ENCODE measurements at regions not wholly inside any gene's neighbourhood (a gene's known extent, or its start where the extent isn't known, plus 50 kb on each side); places are given as distances from the start of the nearest gene placed in this dataset.

DNA sequence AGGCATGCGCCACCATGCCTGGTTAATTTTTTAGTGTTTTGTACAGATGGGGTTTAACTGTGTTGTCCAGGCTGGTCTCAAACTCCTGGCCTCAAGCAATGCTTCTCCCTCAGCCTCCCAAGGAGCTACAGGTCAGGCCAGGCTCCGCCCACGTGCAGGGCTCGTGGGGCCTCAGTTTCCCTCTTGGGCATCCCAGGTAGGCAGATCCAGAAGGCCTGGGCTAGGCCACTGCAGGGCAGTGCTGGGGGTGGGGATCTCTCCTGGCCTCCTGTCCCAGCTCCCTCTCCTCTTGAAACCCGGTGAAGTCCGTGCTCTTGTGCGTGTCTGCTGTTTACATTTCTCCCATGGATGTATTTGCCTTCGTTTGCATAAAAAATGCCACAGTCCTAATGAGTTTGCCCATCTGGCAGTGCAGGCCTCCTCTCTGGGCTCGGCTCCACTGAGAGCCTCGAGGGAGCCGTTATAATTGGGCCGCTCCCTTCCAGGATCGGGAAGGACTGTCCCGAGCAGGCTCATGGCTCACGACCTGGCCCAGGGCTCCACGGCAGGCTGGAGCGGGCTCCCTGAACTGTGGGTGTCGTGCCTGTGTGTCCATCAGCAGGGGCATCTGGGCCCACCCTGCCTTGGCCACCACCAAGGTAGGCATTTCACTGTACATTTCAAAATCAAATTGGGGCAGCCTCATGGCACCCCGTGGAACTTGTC is 52.6 kb upstream of the RUFY1 start:
- Mint-ChIP-seq H3K9me3 (no peaks in the 10 kb centered on the region), H3K27ac (ENCODE audit: low read depth) (no peak overlapping the region), H3K4me3 (no peak overlapping the region), H3K36me3 (ENCODE audit: insufficient read depth) (peaks cover 2% of the 10 kb centered on the region), H3K4me1 (no peaks in the 10 kb centered on the region), H3K27me3 (peaks cover 31% of the 10 kb centered on the region)
- ATAC-seq (replicated peaks; ENCODE audit: extremely low read depth, poor library complexity, severe bottlenecking), result no peak
- DNase-seq (ENCODE audit: low spot score in 2 of 2), result no peak

DNA sequence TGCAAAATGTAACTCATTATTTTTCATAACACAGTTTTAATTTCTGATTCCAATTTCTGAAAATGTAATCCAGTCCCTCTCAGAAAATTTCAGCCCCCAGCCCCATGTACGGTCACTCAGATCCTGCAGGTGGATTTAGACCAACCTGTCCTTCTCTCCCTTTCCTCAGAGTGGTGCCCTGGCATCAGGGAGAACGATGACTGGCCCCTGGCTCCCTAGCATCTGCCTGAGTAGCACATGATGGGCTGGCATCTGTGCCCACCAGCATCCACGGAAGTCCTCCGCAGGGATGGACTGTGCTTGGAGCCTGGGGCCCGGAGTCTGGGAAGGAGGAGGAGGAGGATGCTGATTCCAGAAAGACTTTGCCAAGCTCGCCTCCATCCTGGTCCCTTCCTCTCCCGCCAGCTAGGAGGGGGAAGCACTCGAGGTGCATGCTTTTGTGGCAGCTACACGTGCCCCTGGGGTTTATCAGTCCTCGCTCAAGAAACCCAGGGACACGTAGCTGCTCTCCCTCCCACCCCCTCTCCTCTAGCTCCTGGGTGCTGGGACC is 54.4 kb upstream of the RUFY1 start:
- H3K27ac Mint-ChIP-seq (ENCODE audit: low read depth), result no peak overlapping the region
- peaks cover 2% of the 10 kb centered on the region for H3K36me3 Mint-ChIP-seq (ENCODE audit: insufficient read depth)
- H3K4me3 Mint-ChIP-seq, result no peak overlapping the region
- no peaks in the 10 kb centered on the region for H3K9me3 Mint-ChIP-seq
- H3K4me1 Mint-ChIP-seq, result no peaks in the 10 kb centered on the region
- peaks cover 39% of the 10 kb centered on the region for H3K27me3 Mint-ChIP-seq
- no peak for ATAC-seq (replicated peaks; ENCODE audit: extremely low read depth, poor library complexity, severe bottlenecking)
- DNase-seq (ENCODE audit: low spot score in 2 of 2), result no peak

DNA sequence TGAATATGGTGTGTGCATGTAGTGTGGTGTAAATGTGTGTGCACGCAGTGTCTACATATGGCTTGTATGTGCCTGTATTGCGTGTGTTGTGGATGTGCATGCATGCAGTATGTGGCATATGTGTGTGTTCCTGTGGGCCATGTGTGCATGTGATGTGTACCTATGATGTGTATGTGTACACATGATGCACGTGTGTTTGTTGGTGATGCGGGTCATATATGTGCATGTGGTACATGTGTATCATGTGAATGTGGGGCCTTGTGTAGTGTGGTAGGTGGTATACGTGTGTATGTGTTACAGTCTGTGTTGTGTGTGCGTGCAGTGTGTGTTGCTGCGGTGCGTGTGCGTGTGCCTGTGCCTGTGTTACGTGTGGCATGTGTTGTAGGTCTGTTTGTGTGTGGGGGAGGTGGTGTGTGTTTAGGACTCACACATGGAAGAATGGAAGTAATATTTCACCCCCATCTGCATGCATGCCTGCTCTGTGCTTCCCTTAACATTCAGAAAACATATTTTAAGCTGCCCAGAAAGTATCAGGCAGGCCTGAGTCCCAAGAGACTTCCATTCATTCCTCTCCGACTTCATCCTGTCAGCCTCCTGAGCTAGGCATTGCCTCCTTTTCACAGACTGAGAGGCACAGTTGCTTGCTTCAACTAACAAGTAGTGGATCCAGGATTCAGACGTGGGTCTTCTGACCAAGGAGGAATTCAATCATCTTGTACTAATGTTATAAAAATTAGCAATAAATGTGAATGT is 55.4 kb upstream of the RUFY1 start:
- H3K27me3 Mint-ChIP-seq, result peaks cover 46% of the 10 kb centered on the region
- H3K9me3 Mint-ChIP-seq, result no peaks in the 10 kb centered on the region
- H3K27ac Mint-ChIP-seq (ENCODE audit: low read depth), result no peak overlapping the region
- DNase-seq (ENCODE audit: low spot score in 2 of 2) (no peak), ATAC-seq (replicated peaks; ENCODE audit: extremely low read depth, poor library complexity, severe bottlenecking) (no peak)
- H3K4me3 Mint-ChIP-seq, result no peak overlapping the region
- H3K36me3 Mint-ChIP-seq (ENCODE audit: insufficient read depth), result peaks cover 4% of the 10 kb centered on the region
- H3K4me1 Mint-ChIP-seq, result no peaks in the 10 kb centered on the region

DNA sequence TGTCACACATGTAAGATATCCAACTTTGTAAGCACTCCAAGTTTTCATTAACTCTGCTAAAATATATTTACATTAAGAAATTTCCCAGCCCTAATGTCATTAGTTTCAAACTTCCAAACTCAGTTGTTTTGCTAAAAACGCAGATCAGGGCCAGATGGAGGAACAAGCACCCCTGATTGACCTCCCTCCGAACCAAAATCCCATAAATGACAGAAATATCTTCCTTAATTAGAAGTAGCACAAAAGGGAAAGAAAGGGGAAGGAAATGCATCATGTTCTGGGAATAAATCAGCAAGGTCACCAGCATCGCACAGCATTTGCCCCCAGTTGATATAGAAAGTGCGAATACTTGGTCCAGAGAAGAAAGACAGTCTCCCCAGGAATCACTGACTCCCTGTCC is 61.4 kb upstream of the RUFY1 start:
- DNase-seq (ENCODE audit: low spot score in 2 of 2), result no peak
- Mint-ChIP-seq H3K27me3 (peaks cover 31% of the 10 kb centered on the region), H3K27ac (ENCODE audit: low read depth) (no peak overlapping the region), H3K4me3 (no peak overlapping the region), H3K36me3 (ENCODE audit: insufficient read depth) (peaks cover 2% of the 10 kb centered on the region), H3K4me1 (no peaks in the 10 kb centered on the region), H3K9me3 (no peaks in the 10 kb centered on the region)
- no peak for ATAC-seq (replicated peaks; ENCODE audit: extremely low read depth, poor library complexity, severe bottlenecking)

DNA sequence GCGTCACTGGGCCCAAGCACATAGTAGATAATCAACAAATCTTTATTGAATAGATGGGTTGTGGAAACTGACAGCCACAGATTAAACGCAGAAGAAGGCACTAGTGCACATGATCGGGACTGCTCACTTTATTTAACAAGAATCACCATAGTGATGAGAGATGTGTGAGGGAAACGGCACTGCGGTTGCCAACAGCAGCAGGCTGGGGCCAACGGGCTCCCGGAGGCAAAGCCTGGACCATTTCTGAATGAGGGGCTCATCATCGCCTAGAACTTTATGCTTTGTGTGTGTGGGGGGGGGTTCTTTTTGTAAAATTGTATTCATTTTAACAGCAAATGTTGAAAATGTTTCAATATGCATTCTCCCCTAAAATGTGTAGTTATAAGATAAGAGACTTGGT is 61.9 kb upstream of the RUFY1 start:
- Mint-ChIP-seq H3K27me3 (peaks cover 31% of the 10 kb centered on the region), H3K4me1 (no peaks in the 10 kb centered on the region), H3K36me3 (ENCODE audit: insufficient read depth) (peaks cover 2% of the 10 kb centered on the region), H3K4me3 (no peak overlapping the region), H3K27ac (ENCODE audit: low read depth) (no peak overlapping the region), H3K9me3 (no peaks in the 10 kb centered on the region)
- DNase-seq (ENCODE audit: low spot score in 2 of 2) (no peak), ATAC-seq (replicated peaks; ENCODE audit: extremely low read depth, poor library complexity, severe bottlenecking) (no peak)

DNA sequence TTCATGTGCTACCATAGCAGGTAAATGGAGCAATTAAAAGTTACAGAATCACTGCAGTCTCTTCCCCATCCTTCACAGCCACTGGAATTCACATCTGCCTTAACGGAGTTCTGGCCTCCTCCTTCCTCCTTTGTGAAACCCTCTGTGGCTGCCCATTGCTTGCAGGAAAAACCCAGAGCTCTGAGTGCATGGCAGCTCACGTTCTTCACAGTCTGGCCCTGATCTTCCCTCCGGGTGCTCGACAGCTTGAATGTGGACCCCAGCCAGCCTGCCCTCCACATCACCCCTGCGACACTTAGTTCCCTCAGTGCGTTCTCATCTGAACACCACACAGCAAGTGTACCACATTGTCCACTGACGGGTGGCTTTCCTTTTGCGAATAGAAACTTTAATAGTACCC is 63.2 kb upstream of the RUFY1 start:
- DNase-seq (ENCODE audit: low spot score in 2 of 2) (no peak), ATAC-seq (replicated peaks; ENCODE audit: extremely low read depth, poor library complexity, severe bottlenecking) (no peak)
- Mint-ChIP-seq H3K9me3 (no peaks in the 10 kb centered on the region), H3K4me3 (no peak overlapping the region), H3K4me1 (no peaks in the 10 kb centered on the region), H3K27me3 (peaks cover 31% of the 10 kb centered on the region), H3K36me3 (ENCODE audit: insufficient read depth) (peaks cover 2% of the 10 kb centered on the region), H3K27ac (ENCODE audit: low read depth) (no peak overlapping the region)

DNA sequence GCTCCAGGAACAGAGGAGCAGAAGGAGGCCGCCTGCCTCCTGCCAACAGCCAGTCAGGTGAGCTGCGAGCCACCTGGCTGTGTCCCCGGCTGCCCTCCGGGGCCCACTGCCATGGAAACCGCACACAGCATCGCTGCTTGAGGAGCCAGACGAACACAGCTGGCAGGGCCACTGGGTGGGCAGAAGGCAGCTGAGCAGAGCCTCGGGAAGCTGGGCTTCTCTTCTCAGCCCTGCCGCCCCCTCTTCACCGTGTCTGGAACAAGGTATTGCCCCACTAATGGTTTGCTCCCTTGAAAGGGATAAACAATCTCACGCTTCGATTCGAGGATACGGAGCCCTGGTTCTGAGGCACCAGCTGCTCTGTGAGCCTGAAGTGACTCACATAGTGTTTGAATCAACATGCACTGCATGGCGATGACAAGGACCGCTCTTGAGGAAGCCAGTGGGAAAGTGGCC is 63.7 kb upstream of the RUFY1 start:
- peaks cover 2% of the 10 kb centered on the region for H3K36me3 Mint-ChIP-seq (ENCODE audit: insufficient read depth)
- H3K4me3 Mint-ChIP-seq, result no peak overlapping the region
- H3K27ac Mint-ChIP-seq (ENCODE audit: low read depth), result no peak overlapping the region
- H3K27me3 Mint-ChIP-seq, result peaks cover 30% of the 10 kb centered on the region
- no peaks in the 10 kb centered on the region for H3K9me3 Mint-ChIP-seq
- ATAC-seq (replicated peaks; ENCODE audit: extremely low read depth, poor library complexity, severe bottlenecking), result no peak
- no peaks in the 10 kb centered on the region for H3K4me1 Mint-ChIP-seq
- DNase-seq (ENCODE audit: low spot score in 2 of 2), result no peak

DNA sequence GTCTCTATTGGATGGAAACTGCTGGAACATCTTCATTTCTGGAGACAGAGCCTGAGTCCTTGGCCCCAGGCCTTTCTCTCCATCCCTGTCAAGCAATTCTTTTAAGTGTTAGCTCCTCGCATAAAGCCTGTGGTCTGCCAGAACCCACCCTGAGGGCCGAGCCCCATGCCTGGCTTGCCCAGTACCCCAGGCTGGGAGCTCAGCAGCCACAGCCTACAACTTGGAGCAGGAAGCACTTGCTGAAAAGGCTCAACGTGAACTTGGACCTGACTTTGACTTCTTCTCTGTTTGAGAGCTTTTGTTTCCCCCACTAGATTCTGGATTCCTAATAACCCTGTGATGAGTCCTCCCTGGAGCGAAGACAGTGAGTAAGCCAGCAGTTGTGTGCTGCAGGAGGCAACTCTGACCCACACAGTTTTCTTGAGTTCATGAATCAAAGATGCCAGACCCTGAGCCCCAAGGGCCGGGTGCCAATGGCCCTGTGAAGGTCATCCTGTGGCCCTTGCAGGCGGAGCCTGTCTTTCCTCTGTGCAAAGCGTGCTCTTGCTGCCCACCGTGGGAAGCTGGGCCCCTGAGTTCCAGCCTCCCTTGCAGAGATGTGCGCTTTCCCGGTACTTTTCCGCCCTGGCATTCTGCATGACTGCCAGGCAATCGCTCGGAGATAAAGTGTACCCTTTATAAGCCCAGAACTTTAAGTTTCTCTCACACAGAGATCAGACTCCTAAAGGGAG is 64.3 kb upstream of the RUFY1 start:
- Mint-ChIP-seq H3K36me3 (ENCODE audit: insufficient read depth) (peaks cover 2% of the 10 kb centered on the region), H3K9me3 (no peaks in the 10 kb centered on the region), H3K4me1 (no peaks in the 10 kb centered on the region), H3K27ac (ENCODE audit: low read depth) (no peak overlapping the region), H3K4me3 (no peak overlapping the region), H3K27me3 (peaks cover 24% of the 10 kb centered on the region)
- ATAC-seq (replicated peaks; ENCODE audit: extremely low read depth, poor library complexity, severe bottlenecking) (no peak), DNase-seq (ENCODE audit: low spot score in 2 of 2) (no peak)

DNA sequence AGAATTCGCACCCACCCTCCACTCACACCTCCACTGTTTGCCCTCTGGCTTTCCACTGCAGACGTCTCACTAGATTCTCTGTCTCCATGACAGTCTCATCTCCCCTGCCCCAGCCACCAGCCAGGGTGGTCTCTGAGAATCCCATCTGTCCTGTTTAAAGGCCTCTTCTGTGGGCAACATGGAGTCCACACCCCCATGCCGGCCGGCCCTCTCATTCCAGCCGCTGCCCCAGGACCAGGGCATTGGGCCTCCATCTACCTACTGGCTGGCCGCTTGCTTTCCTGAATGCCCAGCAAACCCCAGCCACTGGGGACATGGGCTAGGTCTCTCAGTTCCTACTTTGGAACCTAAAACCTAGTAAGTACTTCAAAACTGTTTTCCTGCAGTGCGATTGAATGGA is 65.6 kb upstream of the RUFY1 start:
- H3K27ac Mint-ChIP-seq (ENCODE audit: low read depth), result no peak overlapping the region
- H3K36me3 Mint-ChIP-seq (ENCODE audit: insufficient read depth), result no peaks in the 10 kb centered on the region
- no peak overlapping the region for H3K4me3 Mint-ChIP-seq
- no peaks in the 10 kb centered on the region for H3K4me1 Mint-ChIP-seq
- ATAC-seq (replicated peaks; ENCODE audit: extremely low read depth, poor library complexity, severe bottlenecking), result no peak
- H3K27me3 Mint-ChIP-seq, result peaks cover 15% of the 10 kb centered on the region
- H3K9me3 Mint-ChIP-seq, result no peaks in the 10 kb centered on the region
- no peak for DNase-seq (ENCODE audit: low spot score in 2 of 2)

DNA sequence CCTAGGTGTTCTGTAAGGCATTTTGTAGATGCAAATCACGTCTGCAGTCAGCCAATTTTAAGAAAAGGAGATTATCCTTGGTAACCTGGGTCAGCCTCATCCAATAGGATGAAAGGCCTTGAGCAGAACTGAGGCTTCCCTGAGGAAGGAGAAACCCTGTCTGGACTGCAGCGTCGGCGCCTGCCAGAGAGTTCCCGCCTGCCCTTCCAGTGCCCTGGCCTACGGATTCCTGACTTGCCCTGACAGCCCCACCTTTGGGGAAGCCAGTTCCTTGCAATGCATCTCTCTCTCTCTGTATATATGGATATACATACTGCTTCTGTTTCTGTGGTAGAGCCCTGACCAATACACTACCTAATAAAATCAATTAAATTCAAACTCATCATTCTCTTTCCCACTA is 66.2 kb upstream of the RUFY1 start:
- no peak for ATAC-seq (replicated peaks; ENCODE audit: extremely low read depth, poor library complexity, severe bottlenecking)
- Mint-ChIP-seq H3K36me3 (ENCODE audit: insufficient read depth) (no peaks in the 10 kb centered on the region), H3K9me3 (no peaks in the 10 kb centered on the region), H3K4me3 (no peak overlapping the region), H3K4me1 (no peaks in the 10 kb centered on the region), H3K27me3 (peaks cover 13% of the 10 kb centered on the region), H3K27ac (ENCODE audit: low read depth) (no peak overlapping the region)
- DNase-seq (ENCODE audit: low spot score in 2 of 2), result no peak

DNA sequence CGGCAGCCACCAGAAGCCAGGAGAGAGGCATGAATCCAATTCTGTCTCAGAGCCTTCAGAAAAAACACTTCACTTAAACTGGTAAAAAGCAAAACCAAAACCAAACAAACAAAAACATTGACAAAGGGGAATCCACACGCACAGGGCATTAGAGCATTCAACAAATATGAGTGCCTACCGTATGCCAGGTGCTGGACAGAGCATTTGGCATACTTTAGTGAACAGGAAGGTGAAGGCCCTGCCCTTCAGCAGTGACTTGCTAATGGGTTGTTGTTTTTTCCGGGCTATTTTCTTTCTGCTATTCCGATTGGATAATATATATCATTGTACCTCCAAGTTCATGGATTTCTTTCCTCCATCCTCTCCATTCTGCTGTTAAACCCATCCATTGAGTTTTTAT is 71.7 kb upstream of the RUFY1 start:
- Mint-ChIP-seq H3K27ac (ENCODE audit: low read depth) (no peak overlapping the region), H3K27me3 (peaks cover 22% of the 10 kb centered on the region), H3K9me3 (no peaks in the 10 kb centered on the region), H3K4me3 (no peak overlapping the region), H3K4me1 (no peaks in the 10 kb centered on the region), H3K36me3 (ENCODE audit: insufficient read depth) (no peaks in the 10 kb centered on the region)
- ATAC-seq (replicated peaks; ENCODE audit: extremely low read depth, poor library complexity, severe bottlenecking) (no peak), DNase-seq (ENCODE audit: low spot score in 2 of 2) (no peak)

DNA sequence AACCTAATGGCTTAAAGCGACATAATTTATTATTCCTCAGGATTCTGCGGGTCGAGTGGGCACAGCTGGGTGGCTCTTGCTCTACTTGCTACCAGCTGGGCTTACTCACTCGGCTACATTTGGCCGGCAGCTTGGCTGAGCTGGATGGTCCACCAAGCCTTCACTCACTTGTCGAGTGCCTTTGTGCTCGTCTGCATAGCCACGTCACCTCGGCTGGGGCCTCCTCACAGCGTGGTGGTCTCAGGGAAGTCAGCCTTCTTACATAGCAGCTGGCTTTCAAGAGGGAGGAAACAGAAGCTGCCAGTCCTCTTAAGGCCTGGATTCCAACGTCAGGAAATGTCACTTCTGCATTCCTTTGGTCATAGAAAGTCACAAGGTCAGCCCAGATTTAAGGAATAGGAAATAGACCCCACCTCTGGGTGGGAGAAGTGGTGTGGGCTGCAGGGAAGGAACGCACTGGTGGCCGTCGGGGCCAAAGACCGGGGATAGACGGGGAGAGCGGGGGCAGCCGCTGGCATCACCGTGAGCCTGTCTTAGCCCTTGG is 75.1 kb upstream of the RUFY1 start:
- DNase-seq (ENCODE audit: low spot score in 2 of 2) (no peak), ATAC-seq (replicated peaks; ENCODE audit: extremely low read depth, poor library complexity, severe bottlenecking) (no peak)
- Mint-ChIP-seq H3K4me3 (no peak overlapping the region), H3K9me3 (no peaks in the 10 kb centered on the region), H3K36me3 (ENCODE audit: insufficient read depth) (no peaks in the 10 kb centered on the region), H3K4me1 (no peaks in the 10 kb centered on the region), H3K27me3 (peaks cover 22% of the 10 kb centered on the region), H3K27ac (ENCODE audit: low read depth) (no peak overlapping the region)
